GM18909 (cell line): ENCODE measurements at regions not wholly inside any gene's neighbourhood (a gene's known extent, or its start where the extent isn't known, plus 50 kb on each side); places are given as distances from the start of the nearest gene placed in this dataset.
"Not testable (repeated sequence)": the region's sequence is repeated elsewhere in the genome, so short reads cannot be mapped to it uniquely, and the experiment has no call there.

Experiments
- ATAC-seq: cut with Tn5 transposase; IDR thresholded peaks from one replicate; pipeline ENCODE4 v1.9.1; 2021; ENCODE audit warnings: mild to moderate bottlenecking; ENCODE audit not compliant: unreplicated experiment, poor library complexity

DNA sequence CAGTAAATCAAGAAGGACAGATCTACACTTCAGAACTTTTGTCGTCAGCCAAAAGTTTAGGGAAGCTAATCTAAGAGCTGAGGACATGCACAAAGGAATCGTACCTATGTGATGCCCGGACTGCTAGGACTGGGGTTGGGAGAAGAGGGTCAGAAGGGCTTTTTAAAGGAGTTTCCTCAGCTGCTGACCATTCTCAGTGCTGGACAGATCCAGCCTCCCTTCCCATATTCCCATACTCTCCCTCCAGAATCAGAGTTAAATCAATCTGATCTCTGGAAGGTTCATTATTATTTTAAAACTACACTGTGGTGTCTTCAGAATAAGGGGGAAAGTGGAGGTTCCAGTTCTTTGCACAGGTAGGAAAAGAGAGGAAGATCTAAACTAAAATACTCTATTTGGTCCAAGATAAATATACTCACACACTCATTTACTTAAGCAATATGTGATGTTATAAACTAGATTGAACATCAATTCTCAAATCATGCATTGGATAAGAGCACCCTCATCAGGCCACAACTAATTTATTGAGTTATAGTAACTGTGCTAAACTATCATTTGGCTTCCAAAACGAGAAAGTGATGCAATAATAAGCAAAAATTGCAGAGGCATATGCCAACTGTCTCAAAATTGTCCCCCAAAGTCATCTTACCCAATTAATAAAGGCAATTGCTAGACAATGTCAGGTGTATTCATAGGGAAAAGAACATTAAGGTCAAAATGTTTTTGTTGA, 124.7 kb downstream of the HNRNPD start:
- ATAC-seq: no peak

DNA sequence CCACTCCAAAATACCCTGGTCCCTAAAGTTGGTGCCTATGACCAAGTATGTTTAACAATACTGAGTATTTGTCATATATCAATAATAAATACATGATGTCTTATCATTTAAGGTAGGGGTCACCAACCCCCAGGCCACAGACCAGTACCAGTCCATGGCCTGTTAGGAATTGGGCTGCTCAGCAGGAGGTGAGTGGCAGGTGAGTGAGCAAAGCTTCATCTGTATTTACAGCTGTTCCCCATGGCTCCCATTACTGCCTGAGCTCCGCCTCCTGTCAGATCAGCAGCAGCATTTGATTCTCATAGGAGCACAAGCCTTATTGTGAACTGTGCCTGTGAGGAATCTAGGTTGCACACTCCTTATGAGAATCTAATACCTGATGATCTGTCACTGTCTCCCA, 126.2 kb downstream of the HNRNPD start:
- ATAC-seq: no peak

DNA sequence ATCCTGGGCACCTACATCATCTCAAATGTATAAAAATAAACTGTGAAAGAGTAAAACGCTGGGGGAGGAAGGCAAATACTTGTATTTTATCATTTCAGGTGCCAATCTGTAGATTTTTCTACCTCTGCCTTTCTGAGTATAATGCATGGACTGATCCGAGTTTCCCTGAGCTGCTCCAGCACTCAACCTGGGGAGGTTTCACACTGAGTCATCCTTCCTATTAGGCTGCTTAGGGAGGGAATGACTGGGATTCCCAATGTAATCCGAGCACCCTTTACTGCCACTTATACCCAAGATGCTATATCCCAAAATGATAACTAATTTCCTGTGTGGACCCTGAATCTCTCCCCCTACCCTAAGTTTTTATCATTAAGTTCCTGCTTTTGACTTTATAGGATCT, 126.6 kb downstream of the HNRNPD start:
- no peak for ATAC-seq

DNA sequence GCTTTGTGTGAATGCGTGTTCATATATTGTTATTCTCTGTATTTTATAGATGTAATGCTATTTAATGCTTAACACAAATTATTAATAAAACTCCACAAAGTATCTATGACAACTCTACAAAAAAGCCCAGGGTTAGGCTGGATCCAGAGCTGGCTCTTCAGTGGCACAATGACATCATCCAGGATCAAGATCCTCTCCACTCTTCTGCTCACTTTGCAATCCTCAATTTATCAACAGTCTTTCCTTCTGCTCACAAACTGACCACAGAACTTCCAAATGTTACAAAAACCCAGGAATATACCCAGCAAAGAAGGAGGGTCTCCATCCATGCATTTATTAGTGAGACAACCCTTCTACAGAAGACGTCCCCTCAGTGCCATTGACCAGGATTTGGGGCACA, 132.3 kb downstream of the HNRNPD start:
- ATAC-seq: no peak

DNA sequence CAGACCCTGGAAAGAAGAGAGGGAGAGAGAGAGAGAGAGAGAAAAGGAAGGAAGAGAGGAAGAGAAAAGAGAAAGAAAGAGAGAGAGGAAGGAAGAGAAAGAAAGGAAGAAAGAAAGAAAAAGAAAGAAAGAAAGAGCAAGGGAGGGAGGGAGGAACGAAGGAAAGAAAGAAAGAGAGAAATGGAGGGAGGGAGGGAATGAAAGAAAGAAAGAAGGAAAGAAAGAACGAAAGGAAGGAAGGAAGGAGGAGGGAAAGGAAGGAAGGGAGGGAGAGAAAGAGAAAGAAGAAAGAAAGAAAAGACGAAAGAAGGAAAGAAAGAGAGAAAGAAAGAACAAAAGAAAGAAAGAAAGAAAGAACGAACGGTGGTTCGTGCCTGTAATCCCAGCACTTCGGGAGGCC, 133.4 kb downstream of the HNRNPD start:
- no peak for ATAC-seq

DNA sequence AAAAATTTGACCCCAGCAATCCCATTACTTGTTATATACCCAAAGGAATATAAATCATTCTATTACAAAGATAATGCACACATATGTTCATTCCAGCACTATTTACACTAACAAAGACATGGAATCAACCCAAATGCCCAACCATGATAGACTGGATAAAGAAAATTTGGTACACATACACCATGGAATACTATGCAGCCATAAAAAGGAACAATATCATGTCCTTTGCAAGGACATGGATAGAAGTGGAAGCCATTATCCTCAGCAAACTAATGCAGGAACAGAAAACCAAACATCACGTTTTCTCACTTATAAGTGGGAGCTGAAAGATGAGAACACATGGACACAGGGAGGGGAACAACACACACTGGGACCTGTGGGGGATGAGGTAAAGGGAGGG, 136.6 kb downstream of the HNRNPD start:
- not testable (repeated sequence) for ATAC-seq

DNA sequence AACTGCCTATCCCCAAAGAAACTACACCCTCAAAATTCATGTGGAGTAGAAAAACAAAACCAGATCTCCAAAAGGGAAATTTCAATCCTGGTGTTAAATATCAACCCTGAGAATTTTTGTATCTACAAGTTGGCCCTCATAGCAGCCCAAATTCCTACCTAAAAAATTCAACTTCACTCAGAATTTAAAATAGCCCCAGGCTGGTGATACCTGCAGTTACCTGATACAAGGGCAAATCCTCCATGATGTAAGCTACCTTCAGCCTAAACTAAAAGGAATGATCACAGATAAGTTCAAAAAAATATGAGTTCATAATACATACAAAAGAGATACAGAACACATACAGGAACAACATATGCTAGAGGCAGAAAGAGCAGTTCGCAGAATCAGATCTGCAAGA, 138.4 kb downstream of the HNRNPD start:
- ATAC-seq: no peak

DNA sequence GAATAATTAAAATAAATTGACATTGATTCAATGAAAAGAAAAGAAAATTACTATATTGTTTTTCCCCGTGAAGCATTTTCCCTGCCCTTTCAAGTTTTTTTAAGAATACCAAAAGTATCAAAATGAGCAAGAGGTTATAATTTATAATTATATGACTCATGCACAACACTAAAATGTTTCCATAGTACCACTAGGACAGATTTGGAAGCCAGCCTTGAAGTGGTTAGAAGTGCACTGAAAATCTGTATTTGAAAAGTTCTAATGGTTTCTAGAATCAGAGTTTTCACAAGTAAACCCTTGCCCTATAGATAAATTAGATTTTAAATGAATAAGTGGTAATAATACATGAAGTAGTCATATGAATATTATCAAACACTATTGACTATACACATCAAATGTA, 140.9 kb downstream of the HNRNPD start:
- no peak for ATAC-seq

DNA sequence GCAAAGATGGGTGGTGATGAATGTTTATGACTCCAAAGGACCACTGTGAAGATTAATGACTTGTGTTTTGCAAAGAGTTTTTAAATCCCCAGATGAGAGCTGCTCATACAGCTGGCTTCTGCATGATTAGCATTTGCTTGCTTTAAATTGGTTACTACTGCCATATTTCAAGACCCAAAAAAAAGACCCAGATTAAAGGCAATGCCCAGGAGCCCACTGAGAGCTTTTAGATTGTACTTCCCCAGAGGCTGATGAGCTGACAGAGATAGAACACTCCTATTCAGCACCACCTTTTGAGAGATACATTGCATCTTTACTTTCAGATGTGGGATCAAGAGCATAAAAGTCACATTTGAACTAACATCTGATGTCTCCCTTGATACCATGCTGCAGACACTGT, 142.0 kb downstream of the HNRNPD start:
- no peak for ATAC-seq

DNA sequence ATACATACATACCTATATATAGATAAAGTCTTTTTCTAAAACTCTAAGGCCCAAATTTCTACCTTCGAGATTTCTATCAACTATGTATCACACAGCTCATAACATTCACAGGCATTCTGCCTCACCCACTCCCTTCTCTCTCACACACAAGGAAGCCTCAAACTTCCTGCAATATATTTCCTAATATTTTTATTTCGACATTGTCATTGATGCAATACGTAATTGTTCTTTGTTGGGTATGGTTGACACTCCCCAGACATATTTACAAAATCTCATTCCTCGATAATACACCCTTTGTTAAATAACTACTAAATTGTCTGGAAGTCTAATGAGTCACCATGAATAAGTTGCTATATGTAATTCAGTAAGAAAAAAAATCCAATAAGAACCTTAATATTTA, 143.5 kb downstream of the HNRNPD start:
- no peak for ATAC-seq

DNA sequence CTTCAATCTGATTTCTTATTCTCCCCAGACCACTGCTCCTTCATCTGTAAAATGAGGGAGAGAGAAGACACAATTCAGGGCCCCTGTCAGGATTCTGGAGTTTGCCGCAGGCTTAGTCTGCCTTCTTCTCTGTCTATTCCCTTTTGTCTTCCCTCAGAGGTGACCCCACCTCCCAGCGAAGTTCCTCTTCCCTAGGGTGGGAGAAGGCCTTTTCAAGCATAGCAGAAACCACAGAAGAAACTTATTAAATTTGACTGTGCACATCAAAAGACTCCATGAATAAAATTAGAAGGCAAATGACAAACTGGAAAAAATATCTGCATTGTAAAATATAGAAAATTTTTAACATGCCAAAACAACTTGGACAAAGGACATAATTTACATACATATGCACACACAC, 148.8 kb downstream of the HNRNPD start:
- no peak for ATAC-seq

DNA sequence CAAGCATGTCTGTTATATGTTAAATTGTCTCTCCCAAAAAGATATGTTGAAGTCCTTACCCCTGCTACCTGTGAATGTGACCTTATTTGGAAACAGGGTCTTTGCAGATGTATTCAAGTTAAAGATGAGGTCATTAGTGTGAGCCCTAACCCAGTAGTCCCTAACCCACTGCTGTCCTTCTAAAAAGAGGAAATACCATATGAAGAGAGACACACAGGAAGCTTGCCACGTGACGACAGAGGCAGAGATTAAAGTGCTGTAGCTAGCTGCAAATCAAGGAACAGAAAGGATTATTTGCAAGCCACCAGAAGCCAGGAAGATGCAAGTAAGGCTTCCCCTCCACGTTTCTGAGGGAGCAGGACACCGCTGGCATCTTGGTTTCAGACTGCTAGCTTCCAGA, 150.1 kb downstream of the HNRNPD start:
- no peak for ATAC-seq

DNA sequence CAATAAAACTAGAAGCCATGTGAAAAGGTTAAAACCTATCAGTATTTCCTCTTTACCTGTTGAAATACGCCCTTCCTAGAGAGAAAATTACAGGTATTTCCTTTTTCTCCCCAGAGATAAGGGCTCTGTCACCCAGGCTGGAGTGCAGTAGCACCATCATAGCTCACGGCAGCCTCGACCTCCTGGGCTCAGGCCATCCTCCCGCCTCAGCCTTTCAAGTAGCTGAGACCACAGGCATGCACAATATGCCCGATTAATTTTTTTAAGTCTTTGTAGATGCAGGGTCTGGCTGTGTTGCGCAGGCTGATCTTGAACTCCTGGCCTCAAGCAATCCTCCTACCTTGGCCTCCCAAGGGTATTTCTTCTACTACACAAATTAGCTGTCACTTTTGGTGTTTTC, 154.4 kb downstream of the HNRNPD start:
- no peak for ATAC-seq

DNA sequence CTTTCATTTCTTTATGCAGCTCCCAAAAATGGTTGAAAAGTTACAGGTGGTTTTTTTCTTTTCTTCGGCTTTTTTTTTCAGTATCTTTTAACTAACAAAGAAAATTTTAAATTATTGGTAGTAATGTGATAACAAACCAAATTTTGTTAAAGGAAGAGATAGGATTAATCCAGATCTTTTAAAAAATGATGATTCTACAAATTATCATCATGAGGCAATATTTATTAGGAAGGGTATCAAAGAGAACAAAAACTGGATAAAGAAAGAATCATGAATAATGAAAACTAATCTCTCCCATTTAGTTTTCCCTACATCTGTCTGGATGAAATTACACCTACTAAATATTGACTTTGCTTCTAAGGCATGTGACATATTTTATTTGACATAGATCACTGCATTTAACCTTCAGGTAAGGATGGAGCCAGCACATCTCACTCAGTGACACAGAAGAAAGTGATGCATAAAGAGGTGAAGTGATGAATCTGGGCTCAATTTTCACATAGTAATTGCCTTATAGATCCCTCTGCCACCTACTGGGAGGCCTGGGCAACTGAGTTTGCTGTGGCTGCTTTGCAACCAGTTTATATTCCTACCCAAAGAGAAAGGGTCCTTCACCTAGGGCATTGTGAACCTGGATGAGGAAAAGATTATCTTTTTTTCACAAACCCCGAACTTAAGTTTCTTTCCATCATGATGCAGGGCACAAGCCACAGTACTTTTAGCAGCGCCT, 155.6 kb downstream of the HNRNPD start:
- no peak for ATAC-seq

DNA sequence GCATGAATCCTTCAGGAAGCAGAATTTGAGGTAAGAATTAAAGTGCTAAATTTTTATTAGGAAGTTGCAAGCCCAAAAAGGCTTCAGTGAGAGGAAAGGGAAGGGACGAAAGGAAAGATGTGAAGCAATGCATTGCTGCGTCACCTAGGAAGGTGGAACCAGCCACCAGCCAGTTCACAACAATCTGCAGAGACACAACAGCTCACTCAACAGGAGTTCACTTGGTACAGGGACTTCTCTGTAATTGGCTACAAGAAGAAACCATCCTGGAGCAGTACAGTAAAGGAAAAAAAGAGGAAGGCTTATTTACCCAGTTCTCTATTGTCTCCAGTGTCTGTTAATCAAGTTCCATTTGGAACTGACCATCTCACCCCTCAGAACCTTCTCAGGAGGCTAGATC, 157.6 kb downstream of the HNRNPD start:
- no peak for ATAC-seq

DNA sequence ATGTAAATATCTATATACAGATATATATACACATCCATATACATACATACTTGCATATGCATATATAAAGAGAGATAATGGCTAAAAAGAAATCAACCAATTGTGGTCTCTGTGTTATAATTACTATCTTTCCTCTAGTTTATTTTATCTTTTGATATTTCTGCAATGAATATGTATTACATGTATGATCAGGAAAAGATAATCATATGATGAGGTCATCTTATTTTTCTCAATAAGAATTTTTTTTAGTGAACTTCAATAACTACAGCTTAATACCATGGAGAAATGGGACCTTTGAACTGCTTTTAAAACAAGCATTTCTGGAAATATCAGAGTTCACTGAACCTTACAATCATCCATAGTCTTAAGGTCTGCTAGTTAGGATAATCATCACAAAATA, 158.0 kb downstream of the HNRNPD start:
- no peak for ATAC-seq

DNA sequence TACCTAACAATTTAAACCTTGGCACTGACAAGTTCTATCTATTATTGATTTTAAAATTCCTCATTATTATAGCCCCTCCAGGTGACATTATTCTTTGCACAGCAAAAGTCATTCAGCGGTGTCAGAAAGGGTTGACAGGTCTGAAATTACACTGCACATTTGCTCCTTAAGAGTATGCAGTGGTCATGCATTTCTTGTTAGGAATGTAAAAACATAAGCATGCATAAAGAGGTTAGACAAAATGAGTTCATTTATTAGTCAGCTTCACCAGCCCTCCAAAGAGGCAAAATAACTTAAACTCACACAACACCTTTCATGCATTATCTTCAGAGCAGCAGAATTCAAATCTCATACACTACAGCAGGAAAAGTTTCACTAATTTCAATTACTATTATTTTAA, 158.8 kb downstream of the HNRNPD start:
- ATAC-seq: no peak

DNA sequence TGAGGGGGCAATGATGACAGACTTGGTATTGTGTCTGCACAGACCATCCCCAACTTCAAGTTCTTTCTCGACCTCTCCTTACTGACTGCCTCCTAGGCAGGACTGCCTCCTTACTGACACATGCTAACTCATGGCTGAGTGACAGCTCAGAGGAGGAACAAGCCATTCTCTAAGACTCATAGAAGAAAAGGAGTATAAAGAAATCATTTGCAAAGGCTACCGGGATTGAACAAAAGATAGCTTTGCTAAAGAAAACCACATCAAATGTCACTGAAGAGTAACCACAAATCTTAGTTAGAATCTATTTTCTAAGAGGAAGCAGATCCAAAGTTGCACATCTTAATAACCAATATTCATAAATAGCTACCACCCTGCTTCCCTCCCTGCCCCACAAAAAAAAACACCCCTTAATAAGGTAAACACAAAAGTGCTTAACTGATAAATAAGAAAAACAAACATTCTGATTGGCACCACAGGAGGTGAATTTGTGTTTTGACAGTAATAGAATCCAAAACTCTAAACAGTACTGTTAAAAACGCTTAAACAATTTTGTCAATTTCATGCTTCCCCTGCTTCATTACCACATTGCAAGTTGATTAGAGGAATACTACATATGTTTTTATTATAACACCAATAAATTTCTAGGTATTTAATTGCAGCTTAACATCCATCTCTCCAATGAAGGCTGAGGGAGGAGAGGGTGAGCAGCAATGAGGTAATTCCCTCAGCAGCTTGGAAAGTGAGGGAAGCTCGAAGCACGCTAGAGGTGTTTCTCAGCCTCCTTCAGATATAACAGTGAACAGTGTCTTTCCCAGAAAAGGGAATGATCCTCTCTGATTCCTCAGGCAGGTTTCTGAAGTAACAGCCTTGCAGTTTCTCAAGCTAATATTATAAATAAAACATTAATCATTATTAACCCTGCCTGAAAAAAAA, 160.0 kb downstream of the HNRNPD start:
- ATAC-seq: no peak

DNA sequence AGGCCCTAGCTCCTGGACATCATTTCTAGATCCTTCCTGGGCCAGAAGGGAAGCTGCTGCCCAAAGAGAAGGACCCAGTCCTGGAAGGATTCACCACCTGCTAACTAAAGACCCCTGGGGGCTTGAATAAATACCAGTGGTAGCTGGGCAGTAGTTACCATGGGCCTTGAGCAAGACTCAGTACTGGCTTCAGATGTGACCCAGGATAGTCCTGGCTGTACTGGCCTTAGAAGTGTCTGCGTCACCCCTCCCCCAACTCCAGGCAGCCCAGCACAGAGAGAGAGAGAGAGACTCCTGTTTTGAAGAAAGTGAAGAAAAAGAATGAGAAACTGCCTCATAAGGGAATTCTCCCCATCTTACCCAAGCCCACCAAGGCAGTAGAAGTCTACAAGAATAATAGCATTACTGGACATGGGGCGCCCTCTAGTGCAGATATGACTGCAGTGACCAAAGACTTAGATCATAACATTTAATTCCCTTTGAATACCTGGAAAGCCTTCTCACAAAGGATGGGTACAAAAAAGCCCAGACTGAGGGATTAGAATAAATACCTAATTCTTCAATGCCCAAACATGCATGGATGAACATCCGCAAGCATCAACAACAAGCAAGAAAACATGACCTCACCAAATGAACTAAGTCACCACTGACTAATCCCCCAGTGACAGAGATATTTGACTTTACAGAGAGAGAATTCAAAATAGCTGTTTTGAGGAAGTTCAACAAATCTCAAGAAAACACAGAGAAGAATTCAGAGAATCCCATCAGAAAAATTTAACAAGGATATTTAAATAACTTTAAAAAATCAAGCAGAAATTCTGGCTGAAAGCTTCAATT, 171.8 kb downstream of the HNRNPD start:
- ATAC-seq: peak; percentile 65

DNA sequence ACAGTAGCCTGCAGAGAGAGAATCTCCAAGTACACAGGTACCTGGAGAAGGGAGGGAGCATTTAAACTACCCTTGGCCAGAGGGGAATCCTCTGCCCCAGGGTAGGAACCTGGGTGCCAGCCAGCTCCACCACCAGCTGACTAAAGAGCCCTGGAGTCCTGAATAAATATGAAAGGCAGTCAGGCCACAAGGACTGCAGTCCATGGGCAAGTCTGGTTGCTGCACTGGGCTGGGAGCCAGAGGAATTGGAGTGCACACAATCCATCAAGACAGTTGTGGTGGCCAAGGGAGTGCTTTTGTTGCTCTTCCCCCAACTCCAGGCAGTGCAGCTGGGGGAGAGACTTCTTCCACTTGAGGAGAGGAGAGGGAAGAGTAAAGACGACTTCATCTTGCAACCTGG, 172.5 kb downstream of the HNRNPD start:
- ATAC-seq: no peak
